GM12878 (cell line): ENCODE measurements at regions not wholly inside any gene's neighbourhood (a gene's known extent, or its start where the extent isn't known, plus 50 kb on each side); places are given as distances from the start of the nearest gene placed in this dataset.

ENCODE experiments used
- ATAC-seq: fragments of 200-7000 bp; cut with Tn5 transposase; 3 replicates; pipeline ENCODE4 v1.9.1; 2020; ENCODE audit warnings: mild to moderate bottlenecking, moderate library complexity
- BruUV-seq: library from RNA; stranded (reverse); fragments of 400-500 nt; replicated peaks from 2 replicates; lab custom pipeline; 2021; lab: Mats Ljungman, UMichigan
- CTCF ChIA-PET: fragments of 300-600 bp; sonication (Branson Sonifier 250); formaldehyde crosslinking; extraction: SDS; loops from one replicate; lab custom pipeline; 2021; ENCODE audit warnings: inconsistent platforms; lab: Yijun Ruan, JAX
- POLR2A ChIA-PET: fragments of 350-600 bp; formaldehyde crosslinking; extraction: SDS; loops from one replicate; lab custom pipeline; 2021; ENCODE audit warnings: inconsistent platforms; lab: Charles Lee
- RAD21 ChIA-PET: fragments of 300-600 bp; sonication (Branson Sonifier 250); formaldehyde crosslinking; loops from one replicate; lab custom pipeline; 2023; ENCODE audit warnings: antibody characterized with exemption; ENCODE audit not compliant: unreplicated experiment; lab: Charles Lee
- SMC1A ChIA-PET: fragments of 300-600 bp; sonication (Branson Sonifier 250); formaldehyde crosslinking; loops from one replicate; lab custom pipeline; 2023; ENCODE audit not compliant: unreplicated experiment, uncharacterized antibody; lab: Charles Lee
- DNase-seq: peaks from one replicate; pipeline ENCODE4 v3.0.0-alpha.2; 2011; ENCODE audit warnings: low read depth, low spot score
- FAIRE-seq: peaks from 3 replicates; lab custom pipeline; 2011; peaks lifted over from hg19 to GRCh38; lab: Jason Lieb, UNC
- H2AFZ ChIP-seq: 2 replicates; pipeline ENCODE4 v1.6.0; 2011; ENCODE audit warnings: low read depth, low read length, control low read depth; ENCODE audit not compliant: control insufficient read depth
- H3K27ac ChIP-seq: 2 replicates; pipeline ENCODE4 v1.5.1; 2011; ENCODE audit warnings: control low read depth; ENCODE audit not compliant: control insufficient read depth, insufficient read depth
- H3K27me3 ChIP-seq, 2 experiments: replicated peaks in 1 of 2; 2 replicates each; pipeline versions ENCODE4 v1.6.0 to v1.6.1; 2011; ENCODE audit warnings: low read length in 1 of 2; ENCODE audit not compliant: control insufficient read depth in 2 of 2, insufficient read depth in 2 of 2
- H3K36me3 ChIP-seq, 2 experiments: 2 replicates each; pipeline ENCODE4 v1.5.1; 2011; ENCODE audit warnings: low read length in 1 of 2; ENCODE audit not compliant: control insufficient read depth in 2 of 2, insufficient read depth in 2 of 2
- H3K4me1 ChIP-seq: 2 replicates; pipeline ENCODE4 v1.6.1; 2011; ENCODE audit warnings: mild to moderate bottlenecking, low read length, moderate library complexity, mixed read lengths; ENCODE audit not compliant: control insufficient read depth, insufficient read depth
- H3K4me2 ChIP-seq: 2 replicates; pipeline ENCODE4 v1.6.0; 2011; ENCODE audit warnings: control low read depth; ENCODE audit not compliant: control insufficient read depth, insufficient read depth
- H3K4me3 ChIP-seq: fragments of 200-600 bp; sonication (generic); 2 replicates; pipeline ENCODE4 v1.5.1; 2016
- H3K79me2 ChIP-seq: 2 replicates; pipeline ENCODE4 v1.6.0; 2011; ENCODE audit warnings: low read length; ENCODE audit not compliant: control insufficient read depth, insufficient read depth
- H3K9ac ChIP-seq: 2 replicates; pipeline ENCODE4 v1.8.0; 2011; ENCODE audit warnings: low read length, control low read depth, mixed read lengths; ENCODE audit not compliant: control insufficient read depth, insufficient read depth
- H3K9me3 ChIP-seq: replicated peaks from 3 replicates; pipeline ENCODE4 v1.5.1; 2011; ENCODE audit warnings: mild to moderate bottlenecking, low read length; ENCODE audit not compliant: control insufficient read depth, insufficient read depth
- H4K20me1 ChIP-seq: 2 replicates; pipeline ENCODE4 v1.6.0; 2011; ENCODE audit not compliant: control insufficient read depth, insufficient read depth
- EZH2 ChIP-seq: IDR thresholded peaks from 2 replicates; pipeline ENCODE4 v1.6.1; 2012; ENCODE audit warnings: low read depth, mild to moderate bottlenecking, control low read depth, inconsistent platforms, low read length, borderline replicate concordance; ENCODE audit not compliant: control insufficient read depth
- HDGF ChIP-seq: fragments of 450-650 bp; IDR thresholded peaks from 2 replicates; pipeline ENCODE4 v1.6.1; 2016; ENCODE audit warnings: antibody characterized with exemption
- PML ChIP-seq: IDR thresholded peaks from 2 replicates; pipeline ENCODE4 v1.6.1; 2012; ENCODE audit warnings: low read length, inconsistent platforms
- POU2F2 ChIP-seq: IDR thresholded peaks from 3 replicates; pipeline ENCODE4 v1.6.1; 2011; ENCODE audit warnings: low read depth, mild to moderate bottlenecking, low read length, borderline replicate concordance
- SMAD1 ChIP-seq: fragments of 450-650 bp; IDR thresholded peaks from 2 replicates; pipeline ENCODE4 v1.6.1; 2018; ENCODE audit warnings: mild to moderate bottlenecking, low read depth; ENCODE audit not compliant: partially characterized antibody
- STAT3 ChIP-seq: IDR thresholded peaks from 2 replicates; pipeline ENCODE4 v1.6.1; 2011; ENCODE audit warnings: low read depth, low read length, improper control_type of control experiment
- ZZZ3 ChIP-seq: IDR thresholded peaks from 2 replicates; pipeline ENCODE4 v1.6.1; 2011; ENCODE audit warnings: low read depth; ENCODE audit not compliant: control insufficient read depth, insufficient read length
- WGBS: methylation state at CpG from one replicate; pipeline ENCODE4 v1.1.6; 2016; ENCODE audit warnings: low lambda C conversion rate; ENCODE audit not compliant: insufficient replicate concordance, insufficient coverage; ENCODE audit errors: missing lambda C conversion rate; 5-methylcytosine and 5-hydroxymethylcytosine counted together
- in situ Hi-C: fragments of 300-500 bp; cut with MboI; formaldehyde crosslinking; loops from 9 replicates; pipeline ENCODE4 v1.14.3; 2018; ENCODE audit warnings: mixed read lengths
- intact Hi-C: fragments of 100-400 bp; cut with micrococcal nuclease; formaldehyde crosslinking; loops from one replicate; pipeline ENCODE4 v1.14.2; 2022; ENCODE audit not compliant: unreplicated experiment
- TF ChIP-seq, protein P1 (sequence below): fragments of 450-650 bp; IDR thresholded peaks from 2 replicates; pipeline ENCODE4 v1.6.1; 2017; ENCODE audit warnings: mild to moderate bottlenecking, moderate library complexity
- TF ChIP-seq, protein P2 (sequence below): IDR thresholded peaks from 2 replicates; pipeline ENCODE4 v1.6.1; 2012; ENCODE audit warnings: mild to moderate bottlenecking, low read depth, low read length
- TF ChIP-seq, protein P3 (sequence below): IDR thresholded peaks from 2 replicates; pipeline ENCODE4 v1.6.1; 2011; ENCODE audit warnings: low read depth, mild to moderate bottlenecking, low read length, moderate library complexity, borderline replicate concordance; ENCODE audit errors: extremely low read depth
- TF ChIP-seq, protein P4 (sequence below): IDR thresholded peaks from 2 replicates; pipeline ENCODE4 v1.6.1; 2011; ENCODE audit warnings: mild to moderate bottlenecking, low read depth, low read length, moderate library complexity; ENCODE audit not compliant: insufficient replicate concordance

DNA sequence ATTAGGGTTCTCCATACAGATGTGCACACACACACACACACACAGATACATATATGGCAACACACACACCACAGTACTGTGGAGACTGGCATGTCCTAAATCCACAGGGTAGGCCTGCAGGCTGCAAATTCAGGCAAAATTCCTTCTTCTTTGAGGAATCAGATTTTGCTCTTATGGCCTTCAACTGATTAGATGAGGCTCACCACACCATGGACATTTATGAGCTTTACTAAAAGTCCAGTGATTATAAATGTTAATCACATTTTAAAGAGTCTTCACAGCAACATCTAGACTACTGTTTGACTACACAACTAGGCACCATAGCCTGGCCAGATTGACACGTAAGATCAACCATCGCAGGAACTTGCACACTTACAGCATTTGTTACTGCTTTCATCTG lies 140.3 kb upstream of the UBE3A start:
- in situ Hi-C loops (no loop called here), intact Hi-C loops (loop anchor here (10.0 kb wide), 1 partner anchor 76 kb away; no protein-coding TSS in a partner anchor)
- no peak overlapping the region for H2AFZ ChIP-seq
- H3K4me2 ChIP-seq = no peak overlapping the region
- SMC1A ChIA-PET = no interaction called here
- RAD21 ChIA-PET = no interaction called here
- BruUV-seq = no TSS peak
- no peaks in the 10 kb centered on the region for H3K36me3 ChIP-seq
- H4K20me1 ChIP-seq = no peaks in the 10 kb centered on the region
- no peak for ATAC-seq
- no peaks in the 10 kb centered on the region for H3K27me3 ChIP-seq
- no peaks in the 10 kb centered on the region for H3K79me2 ChIP-seq
- DNase-seq = no peak
- H3K9me3 ChIP-seq = no peaks in the 10 kb centered on the region; the same call in 2 of the 3 replicates
- no peak overlapping the region for H3K9ac ChIP-seq
- no peak overlapping the region for H3K4me3 ChIP-seq
- FAIRE-seq = no peak
- no peak overlapping the region for H3K27ac ChIP-seq
- POLR2A ChIA-PET = no interaction called here
- H3K4me1 ChIP-seq = no peaks in the 10 kb centered on the region
- CTCF ChIA-PET = no interaction called here
- 62% methylated on average over 2 of the region's 2 CpGs for WGBS
- TF ChIP-seq, protein P1, sequence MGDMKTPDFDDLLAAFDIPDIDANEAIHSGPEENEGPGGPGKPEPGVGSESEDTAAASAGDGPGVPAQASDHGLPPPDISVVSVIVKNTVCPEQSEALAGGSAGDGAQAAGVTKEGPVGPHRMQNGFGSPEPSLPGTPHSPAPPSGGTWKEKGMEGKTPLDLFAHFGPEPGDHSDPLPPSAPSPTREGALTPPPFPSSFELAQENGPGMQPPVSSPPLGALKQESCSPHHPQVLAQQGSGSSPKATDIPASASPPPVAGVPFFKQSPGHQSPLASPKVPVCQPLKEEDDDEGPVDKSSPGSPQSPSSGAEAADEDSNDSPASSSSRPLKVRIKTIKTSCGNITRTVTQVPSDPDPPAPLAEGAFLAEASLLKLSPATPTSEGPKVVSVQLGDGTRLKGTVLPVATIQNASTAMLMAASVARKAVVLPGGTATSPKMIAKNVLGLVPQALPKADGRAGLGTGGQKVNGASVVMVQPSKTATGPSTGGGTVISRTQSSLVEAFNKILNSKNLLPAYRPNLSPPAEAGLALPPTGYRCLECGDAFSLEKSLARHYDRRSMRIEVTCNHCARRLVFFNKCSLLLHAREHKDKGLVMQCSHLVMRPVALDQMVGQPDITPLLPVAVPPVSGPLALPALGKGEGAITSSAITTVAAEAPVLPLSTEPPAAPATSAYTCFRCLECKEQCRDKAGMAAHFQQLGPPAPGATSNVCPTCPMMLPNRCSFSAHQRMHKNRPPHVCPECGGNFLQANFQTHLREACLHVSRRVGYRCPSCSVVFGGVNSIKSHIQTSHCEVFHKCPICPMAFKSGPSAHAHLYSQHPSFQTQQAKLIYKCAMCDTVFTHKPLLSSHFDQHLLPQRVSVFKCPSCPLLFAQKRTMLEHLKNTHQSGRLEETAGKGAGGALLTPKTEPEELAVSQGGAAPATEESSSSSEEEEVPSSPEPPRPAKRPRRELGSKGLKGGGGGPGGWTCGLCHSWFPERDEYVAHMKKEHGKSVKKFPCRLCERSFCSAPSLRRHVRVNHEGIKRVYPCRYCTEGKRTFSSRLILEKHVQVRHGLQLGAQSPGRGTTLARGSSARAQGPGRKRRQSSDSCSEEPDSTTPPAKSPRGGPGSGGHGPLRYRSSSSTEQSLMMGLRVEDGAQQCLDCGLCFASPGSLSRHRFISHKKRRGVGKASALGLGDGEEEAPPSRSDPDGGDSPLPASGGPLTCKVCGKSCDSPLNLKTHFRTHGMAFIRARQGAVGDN = no peak
- TF ChIP-seq POU2F2 = no peak
- TF ChIP-seq, protein P2, sequence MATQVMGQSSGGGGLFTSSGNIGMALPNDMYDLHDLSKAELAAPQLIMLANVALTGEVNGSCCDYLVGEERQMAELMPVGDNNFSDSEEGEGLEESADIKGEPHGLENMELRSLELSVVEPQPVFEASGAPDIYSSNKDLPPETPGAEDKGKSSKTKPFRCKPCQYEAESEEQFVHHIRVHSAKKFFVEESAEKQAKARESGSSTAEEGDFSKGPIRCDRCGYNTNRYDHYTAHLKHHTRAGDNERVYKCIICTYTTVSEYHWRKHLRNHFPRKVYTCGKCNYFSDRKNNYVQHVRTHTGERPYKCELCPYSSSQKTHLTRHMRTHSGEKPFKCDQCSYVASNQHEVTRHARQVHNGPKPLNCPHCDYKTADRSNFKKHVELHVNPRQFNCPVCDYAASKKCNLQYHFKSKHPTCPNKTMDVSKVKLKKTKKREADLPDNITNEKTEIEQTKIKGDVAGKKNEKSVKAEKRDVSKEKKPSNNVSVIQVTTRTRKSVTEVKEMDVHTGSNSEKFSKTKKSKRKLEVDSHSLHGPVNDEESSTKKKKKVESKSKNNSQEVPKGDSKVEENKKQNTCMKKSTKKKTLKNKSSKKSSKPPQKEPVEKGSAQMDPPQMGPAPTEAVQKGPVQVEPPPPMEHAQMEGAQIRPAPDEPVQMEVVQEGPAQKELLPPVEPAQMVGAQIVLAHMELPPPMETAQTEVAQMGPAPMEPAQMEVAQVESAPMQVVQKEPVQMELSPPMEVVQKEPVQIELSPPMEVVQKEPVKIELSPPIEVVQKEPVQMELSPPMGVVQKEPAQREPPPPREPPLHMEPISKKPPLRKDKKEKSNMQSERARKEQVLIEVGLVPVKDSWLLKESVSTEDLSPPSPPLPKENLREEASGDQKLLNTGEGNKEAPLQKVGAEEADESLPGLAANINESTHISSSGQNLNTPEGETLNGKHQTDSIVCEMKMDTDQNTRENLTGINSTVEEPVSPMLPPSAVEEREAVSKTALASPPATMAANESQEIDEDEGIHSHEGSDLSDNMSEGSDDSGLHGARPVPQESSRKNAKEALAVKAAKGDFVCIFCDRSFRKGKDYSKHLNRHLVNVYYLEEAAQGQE = no peak
- TF ChIP-seq SMAD1 = no peak
- TF ChIP-seq STAT3 = no peak
- TF ChIP-seq EZH2 = no peak
- TF ChIP-seq, protein P3, sequence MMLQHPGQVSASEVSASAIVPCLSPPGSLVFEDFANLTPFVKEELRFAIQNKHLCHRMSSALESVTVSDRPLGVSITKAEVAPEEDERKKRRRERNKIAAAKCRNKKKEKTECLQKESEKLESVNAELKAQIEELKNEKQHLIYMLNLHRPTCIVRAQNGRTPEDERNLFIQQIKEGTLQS = no peak
- TF ChIP-seq HDGF = no peak
- no peak for TF ChIP-seq PML
- no peak for TF ChIP-seq ZZZ3
- TF ChIP-seq, protein P4, sequence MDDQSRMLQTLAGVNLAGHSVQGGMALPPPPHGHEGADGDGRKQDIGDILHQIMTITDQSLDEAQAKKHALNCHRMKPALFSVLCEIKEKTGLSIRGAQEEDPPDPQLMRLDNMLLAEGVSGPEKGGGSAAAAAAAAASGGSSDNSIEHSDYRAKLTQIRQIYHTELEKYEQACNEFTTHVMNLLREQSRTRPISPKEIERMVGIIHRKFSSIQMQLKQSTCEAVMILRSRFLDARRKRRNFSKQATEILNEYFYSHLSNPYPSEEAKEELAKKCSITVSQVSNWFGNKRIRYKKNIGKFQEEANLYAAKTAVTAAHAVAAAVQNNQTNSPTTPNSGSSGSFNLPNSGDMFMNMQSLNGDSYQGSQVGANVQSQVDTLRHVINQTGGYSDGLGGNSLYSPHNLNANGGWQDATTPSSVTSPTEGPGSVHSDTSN = no peak
